SK-N-SH (cell line): ENCODE measurements at regions not wholly inside any gene's neighbourhood (a gene's known extent, or its start where the extent isn't known, plus 50 kb on each side); places are given as distances from the start of the nearest gene placed in this dataset.

Source experiments
- CTCF ChIA-PET: fragments of 300-600, 350-600 bp; formaldehyde crosslinking; extraction: SDS; loops from one replicate; lab custom pipeline; 2021; lab: Yijun Ruan, JAX
- POLR2A ChIA-PET: fragments of 350-600 bp; sonication (Branson Sonifier 250); formaldehyde crosslinking; extraction: SDS; loops from one replicate; lab custom pipeline; 2020; ENCODE audit warnings: antibody characterized with exemption, inconsistent platforms; lab: Yijun Ruan, JAX
- DNase-seq: peaks from one replicate; pipeline ENCODE4 v3.0.0; 2012
- H2AFZ ChIP-seq: fragments of 200-600 bp; sonication (generic); 2 replicates; pipeline ENCODE4 v1.8.1; 2016; ENCODE audit warnings: antibody characterized with exemption, mild to moderate bottlenecking, low read depth
- H3F3A ChIP-seq: fragments of 200-600 bp; sonication (generic); replicated peaks from 2 replicates; pipeline ENCODE3; 2016; ENCODE audit warnings: antibody characterized with exemption, mild to moderate bottlenecking; ENCODE audit not compliant: insufficient read depth
- H3K27ac ChIP-seq, 2 experiments: fragments of 200-500 bp in 1 of 2; fragments of 200-600 bp in 1 of 2; sonication (Bioruptor generic) in 1 of 2; sonication (generic), shearing (Covaris generic) in 1 of 2; 2 replicates each; pipeline versions ENCODE4 v1.5.1 to v1.6.1; 2014 to 2016; ENCODE audit warnings: low read depth in 2 of 2, inconsistent platforms in 1 of 2, low read length in 1 of 2, mild to moderate bottlenecking in 1 of 2, mixed read lengths in 1 of 2
- H3K27me3 ChIP-seq: fragments of 200-600 bp; sonication (generic), shearing (Covaris generic); 2 replicates; pipeline ENCODE4 v1.6.1; 2016; ENCODE audit warnings: mixed run types; ENCODE audit not compliant: insufficient read depth
- H3K36me3 ChIP-seq, 2 experiments: fragments of 200-500 bp in 1 of 2; fragments of 200-600 bp in 1 of 2; sonication (Bioruptor generic) in 1 of 2; sonication (generic) in 1 of 2; replicated peaks in 1 of 2; 2 replicates each; pipeline versions ENCODE3 to v1.5.1; 2014 to 2016; ENCODE audit warnings: low read length in 1 of 2, mild to moderate bottlenecking in 1 of 2; ENCODE audit not compliant: insufficient read depth in 2 of 2, control insufficient read depth in 1 of 2
- H3K4me1 ChIP-seq, 2 experiments: fragments of 200-500 bp in 1 of 2; fragments of 200-600 bp in 1 of 2; sonication (Bioruptor generic) in 1 of 2; sonication (generic), shearing (Covaris generic) in 1 of 2; 2 replicates each; pipeline versions ENCODE4 v1.5.1 to v1.6.1; 2014 to 2016; ENCODE audit warnings: low read depth in 1 of 2, low read length in 1 of 2, mixed run types in 1 of 2; ENCODE audit not compliant: insufficient read depth in 2 of 2, control insufficient read depth in 1 of 2
- H3K4me2 ChIP-seq: fragments of 200-600 bp; sonication (generic), shearing (Covaris generic); 2 replicates; pipeline ENCODE4 v1.6.1; 2017; ENCODE audit warnings: mixed run types
- H3K4me3 ChIP-seq, 2 experiments: fragments of 200-500 bp in 1 of 2; fragments of 200-600 bp in 1 of 2; sonication (Bioruptor generic) in 1 of 2; sonication (generic), shearing (Covaris generic) in 1 of 2; 2 replicates each; pipeline versions ENCODE4 v1.5.1 to v1.8.1; 2014 to 2016; ENCODE audit warnings: low read depth in 2 of 2, inconsistent platforms in 1 of 2, low read length in 1 of 2, mild to moderate bottlenecking in 1 of 2, mixed read lengths in 1 of 2, moderate library complexity in 1 of 2
- H3K79me2 ChIP-seq: fragments of 200-600 bp; sonication (generic); 2 replicates; pipeline ENCODE4 v1.8.1; 2017; ENCODE audit warnings: mild to moderate bottlenecking; ENCODE audit not compliant: insufficient read depth
- H3K9ac ChIP-seq: fragments of 200-600 bp; sonication (generic); 2 replicates; pipeline ENCODE4 v1.6.1; 2017; ENCODE audit warnings: mixed run types
- H3K9me2 ChIP-seq: fragments of 200-600 bp; sonication (generic); 2 replicates; pipeline ENCODE4 v1.6.1; 2017; ENCODE audit warnings: mixed run types
- H3K9me3 ChIP-seq: fragments of 200-600 bp; sonication (generic); 2 replicates; pipeline ENCODE4 v1.6.1; 2017; ENCODE audit warnings: mixed run types, mild to moderate bottlenecking, moderate library complexity
- H4K20me1 ChIP-seq: fragments of 200-600 bp; sonication (generic); 2 replicates; pipeline ENCODE4 v1.6.1; 2017; ENCODE audit warnings: mild to moderate bottlenecking, mixed run types; ENCODE audit not compliant: insufficient read depth
- ELF1 ChIP-seq: IDR thresholded peaks from 2 replicates; pipeline ENCODE4 v1.4.0; 2012
- EZH2phosphoT487 ChIP-seq: fragments of 200-600 bp; sonication (generic); IDR thresholded peaks from 2 replicates; pipeline ENCODE4 v1.6.1; 2017; ENCODE audit warnings: low read depth, mixed run types, mild to moderate bottlenecking, antibody characterized with exemption, moderate library complexity, borderline replicate concordance
- FOXJ3 ChIP-seq: sonication (generic); formaldehyde crosslinking; IDR thresholded peaks from 2 replicates; pipeline ENCODE4 v1.5.1; 2020; ENCODE audit warnings: mild to moderate bottlenecking, missing genetic modification reagents
- FOXM1 ChIP-seq: IDR thresholded peaks from 2 replicates; pipeline ENCODE4 v1.4.0; 2012; ENCODE audit warnings: low read depth, mild to moderate bottlenecking
- GABPA ChIP-seq: IDR thresholded peaks from 2 replicates; pipeline ENCODE4 v1.4.0; 2012; ENCODE audit warnings: low read depth, mild to moderate bottlenecking
- NRF1 ChIP-seq: IDR thresholded peaks from 2 replicates; pipeline ENCODE4 v1.6.1; 2012; ENCODE audit warnings: low read depth, mild to moderate bottlenecking, low read length
- POLR2AphosphoS5 ChIP-seq: IDR thresholded peaks from 2 replicates; pipeline ENCODE4 v1.6.1; 2012; ENCODE audit warnings: low read depth, low read length
- SIN3A ChIP-seq: IDR thresholded peaks from 2 replicates; pipeline ENCODE4 v1.6.1; 2012; ENCODE audit warnings: low read depth, mild to moderate bottlenecking, low read length, moderate library complexity, borderline replicate concordance
- TAF1 ChIP-seq: IDR thresholded peaks from 2 replicates; pipeline ENCODE4 v1.6.1; 2012; ENCODE audit warnings: low read depth, mild to moderate bottlenecking, low read length, moderate library complexity, borderline replicate concordance
- TEAD4 ChIP-seq: IDR thresholded peaks from 2 replicates; pipeline ENCODE4 v1.4.0; 2012; ENCODE audit warnings: mild to moderate bottlenecking, borderline replicate concordance; ENCODE audit not compliant: insufficient read depth
- ZBTB33 ChIP-seq: IDR thresholded peaks from 2 replicates; pipeline ENCODE4 v1.4.0; 2012; ENCODE audit warnings: low read depth, borderline replicate concordance
- TF ChIP-seq, protein P1 (sequence below): IDR thresholded peaks from 2 replicates; pipeline ENCODE4 v1.4.0; 2012; ENCODE audit warnings: low read depth
- TF ChIP-seq, protein P2 (sequence below): IDR thresholded peaks from 2 replicates; pipeline ENCODE4 v1.6.1; 2012; ENCODE audit warnings: mild to moderate bottlenecking, low read depth, low read length, moderate library complexity
- TF ChIP-seq, protein P3 (sequence below): IDR thresholded peaks from 2 replicates; pipeline ENCODE4 v1.4.0; 2012; ENCODE audit warnings: low read depth, borderline replicate concordance
- TF ChIP-seq, protein P4 (sequence below): IDR thresholded peaks from 2 replicates; pipeline ENCODE4; 2012

GRCh38 chr1:88451856-88452255, 232.2 kb upstream of the PKN2 start:
- Histone ChIP-seq H3F3A (no peaks in the 10 kb centered on the region), H3K36me3 (no peaks in the 10 kb centered on the region), H3K27ac (no peak overlapping the region), H4K20me1 (no peaks in the 10 kb centered on the region), H3K4me2 (no peak overlapping the region), H3K27me3 (no peaks in the 10 kb centered on the region; the same call in 1 of the 2 replicates), H3K9me3 (no peaks in the 10 kb centered on the region)
- POLR2A ChIA-PET: no interaction called here
- CTCF ChIA-PET: no interaction called here
- TF ChIP-seq ELF1 (no peak), SIN3A (no peak), FOXJ3 (CRISPR knock-in tag) (no peak), NRF1 (no peak), POLR2AphosphoS5 (no peak), TEAD4 (no peak), TAF1 (no peak), FOXM1 (no peak), GABPA (no peak), EZH2phosphoT487 (no peak), ZBTB33 (no peak)
- TF ChIP-seq, protein P1, sequence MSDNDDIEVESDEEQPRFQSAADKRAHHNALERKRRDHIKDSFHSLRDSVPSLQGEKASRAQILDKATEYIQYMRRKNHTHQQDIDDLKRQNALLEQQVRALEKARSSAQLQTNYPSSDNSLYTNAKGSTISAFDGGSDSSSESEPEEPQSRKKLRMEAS: no peak
- TF ChIP-seq, protein P2, sequence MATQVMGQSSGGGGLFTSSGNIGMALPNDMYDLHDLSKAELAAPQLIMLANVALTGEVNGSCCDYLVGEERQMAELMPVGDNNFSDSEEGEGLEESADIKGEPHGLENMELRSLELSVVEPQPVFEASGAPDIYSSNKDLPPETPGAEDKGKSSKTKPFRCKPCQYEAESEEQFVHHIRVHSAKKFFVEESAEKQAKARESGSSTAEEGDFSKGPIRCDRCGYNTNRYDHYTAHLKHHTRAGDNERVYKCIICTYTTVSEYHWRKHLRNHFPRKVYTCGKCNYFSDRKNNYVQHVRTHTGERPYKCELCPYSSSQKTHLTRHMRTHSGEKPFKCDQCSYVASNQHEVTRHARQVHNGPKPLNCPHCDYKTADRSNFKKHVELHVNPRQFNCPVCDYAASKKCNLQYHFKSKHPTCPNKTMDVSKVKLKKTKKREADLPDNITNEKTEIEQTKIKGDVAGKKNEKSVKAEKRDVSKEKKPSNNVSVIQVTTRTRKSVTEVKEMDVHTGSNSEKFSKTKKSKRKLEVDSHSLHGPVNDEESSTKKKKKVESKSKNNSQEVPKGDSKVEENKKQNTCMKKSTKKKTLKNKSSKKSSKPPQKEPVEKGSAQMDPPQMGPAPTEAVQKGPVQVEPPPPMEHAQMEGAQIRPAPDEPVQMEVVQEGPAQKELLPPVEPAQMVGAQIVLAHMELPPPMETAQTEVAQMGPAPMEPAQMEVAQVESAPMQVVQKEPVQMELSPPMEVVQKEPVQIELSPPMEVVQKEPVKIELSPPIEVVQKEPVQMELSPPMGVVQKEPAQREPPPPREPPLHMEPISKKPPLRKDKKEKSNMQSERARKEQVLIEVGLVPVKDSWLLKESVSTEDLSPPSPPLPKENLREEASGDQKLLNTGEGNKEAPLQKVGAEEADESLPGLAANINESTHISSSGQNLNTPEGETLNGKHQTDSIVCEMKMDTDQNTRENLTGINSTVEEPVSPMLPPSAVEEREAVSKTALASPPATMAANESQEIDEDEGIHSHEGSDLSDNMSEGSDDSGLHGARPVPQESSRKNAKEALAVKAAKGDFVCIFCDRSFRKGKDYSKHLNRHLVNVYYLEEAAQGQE: no peak
- TF ChIP-seq, protein P3, sequence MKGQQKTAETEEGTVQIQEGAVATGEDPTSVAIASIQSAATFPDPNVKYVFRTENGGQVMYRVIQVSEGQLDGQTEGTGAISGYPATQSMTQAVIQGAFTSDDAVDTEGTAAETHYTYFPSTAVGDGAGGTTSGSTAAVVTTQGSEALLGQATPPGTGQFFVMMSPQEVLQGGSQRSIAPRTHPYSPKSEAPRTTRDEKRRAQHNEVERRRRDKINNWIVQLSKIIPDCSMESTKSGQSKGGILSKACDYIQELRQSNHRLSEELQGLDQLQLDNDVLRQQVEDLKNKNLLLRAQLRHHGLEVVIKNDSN: no peak
- TF ChIP-seq, protein P4, sequence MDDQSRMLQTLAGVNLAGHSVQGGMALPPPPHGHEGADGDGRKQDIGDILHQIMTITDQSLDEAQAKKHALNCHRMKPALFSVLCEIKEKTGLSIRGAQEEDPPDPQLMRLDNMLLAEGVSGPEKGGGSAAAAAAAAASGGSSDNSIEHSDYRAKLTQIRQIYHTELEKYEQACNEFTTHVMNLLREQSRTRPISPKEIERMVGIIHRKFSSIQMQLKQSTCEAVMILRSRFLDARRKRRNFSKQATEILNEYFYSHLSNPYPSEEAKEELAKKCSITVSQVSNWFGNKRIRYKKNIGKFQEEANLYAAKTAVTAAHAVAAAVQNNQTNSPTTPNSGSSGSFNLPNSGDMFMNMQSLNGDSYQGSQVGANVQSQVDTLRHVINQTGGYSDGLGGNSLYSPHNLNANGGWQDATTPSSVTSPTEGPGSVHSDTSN: no peak
- TF ChIP-seq, all 33 proteins: peak for 0
- H3K79me2 ChIP-seq: no peaks in the 10 kb centered on the region
- no peaks in the 10 kb centered on the region for H3K9me2 ChIP-seq
- no peaks in the 10 kb centered on the region for H3K4me1 ChIP-seq
- H2AFZ ChIP-seq: no peak overlapping the region
- H3K4me3 ChIP-seq: no peak overlapping the region
- H3K9ac ChIP-seq: no peak overlapping the region
- DNase-seq: no peak
